ENCODE measurements at regions not wholly inside any gene's neighbourhood (a gene's known extent, or its start where the extent isn't known, plus 50 kb on each side); places are given as distances from the start of the nearest gene placed in this dataset.

DNA sequence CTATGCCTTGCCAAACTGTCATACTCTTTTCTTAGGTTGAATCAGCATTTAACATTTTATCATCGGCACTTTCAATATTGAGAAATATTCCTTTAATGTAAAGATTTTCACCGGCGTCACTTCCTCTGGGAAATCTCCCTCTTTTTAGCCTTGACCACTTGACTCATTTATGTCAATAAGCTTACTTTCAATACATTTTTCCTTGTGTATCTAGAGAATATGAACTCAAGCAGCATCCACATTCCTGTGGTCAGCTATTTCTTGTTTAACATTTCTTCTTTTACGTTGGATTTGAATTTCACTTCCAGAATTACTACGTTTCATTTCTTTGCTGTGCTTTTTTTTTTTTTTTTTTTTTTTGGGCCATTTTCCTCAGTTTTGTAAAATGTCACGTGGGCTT, 271.2 kb upstream of the HTR2A start:
- Mint-ChIP-seq H3K4me1 (peaks cover 4 to 11% of the 10 kb centered on the region in 2 experiments; a peak in 3 of 4 replicates), H3K27me3 (ENCODE audit: low read depth) (no peaks in the 10 kb centered on the region), H3K4me3 (no peak overlapping the region), H3K36me3 (ENCODE audit: insufficient read depth in 1 of 3, low read depth in 3 of 3) (no peaks in the 10 kb centered on the region), H3K27ac (no peak overlapping the region), H3K9me3 (no peaks in the 10 kb centered on the region)
- Histone ChIP-seq H3K79me2 (ENCODE audit: insufficient read depth, low read length) (no peaks in the 10 kb centered on the region), H3K23ac (ENCODE audit: insufficient read length, low read depth, low read length) (no peak overlapping the region), H3K9me3 (ENCODE audit: control insufficient read depth, low read depth, low read length) (no peaks in the 10 kb centered on the region), H2BK20ac (ENCODE audit: low read depth, low read length, poor library complexity, severe bottlenecking) (no peak overlapping the region), H3T11ph (ENCODE audit: low read length) (no peak overlapping the region), H4K20me1 (ENCODE audit: control insufficient read depth, insufficient read depth, insufficient read length) (no peaks in the 10 kb centered on the region), H3K4me1 (ENCODE audit: insufficient read depth, low read length) (0 out of 2 replicates have a peak, but pooled peaks cover 2% of the 10 kb centered on the region), H3K27ac (ENCODE audit: insufficient read length, low read depth, low read length) (no peak overlapping the region), H3K18ac (ENCODE audit: insufficient read length, low read depth, low read length) (no peak overlapping the region), H4K8ac (replicated peaks; ENCODE audit: insufficient read length, low read depth, low read length) (no peak overlapping the region), H4K5ac (ENCODE audit: insufficient read length, low read depth, low read length) (no peak overlapping the region), H3K23me2 (ENCODE audit: insufficient read length, low read depth, low read length, poor library complexity, severe bottlenecking) (peaks cover 2% of the 10 kb centered on the region), H3K4me2 (ENCODE audit: insufficient read depth, insufficient read length, low read length) (no peak overlapping the region), H2AFZ (ENCODE audit: low read length) (no peak overlapping the region), H3K4ac (ENCODE audit: low read depth, low read length) (no peak overlapping the region), H2AK5ac (ENCODE audit: insufficient read length, low read length) (no peak overlapping the region), H2BK12ac (ENCODE audit: insufficient read length, low read depth, low read length) (no peak overlapping the region), H2BK15ac (ENCODE audit: low read depth, low read length) (no peak overlapping the region), H4K91ac (ENCODE audit: insufficient read length, low read depth, low read length) (no peak overlapping the region), H3K56ac (ENCODE audit: insufficient read length, low read depth, low read length) (no peak overlapping the region), H3K27me3 (ENCODE audit: insufficient read depth, low read length) (no peaks in the 10 kb centered on the region), H3K79me1 (ENCODE audit: insufficient read depth, low read depth, low read length, poor library complexity, severe bottlenecking) (no peaks in the 10 kb centered on the region), H3K14ac (ENCODE audit: insufficient read depth, low read length) (no peak overlapping the region), H3K9ac (ENCODE audit: extremely low read depth, insufficient read length, low read length) (no peak overlapping the region), H2BK120ac (ENCODE audit: low read depth, low read length, poor library complexity, severe bottlenecking) (no peak overlapping the region), H2BK5ac (ENCODE audit: insufficient read length, low read length) (no peak overlapping the region)
- DNase-seq = no peak
- no CpG with 5 or more reads among the region's 6 CpGs for WGBS (ENCODE audit: extremely low coverage, insufficient read length, low lambda C conversion rate)
- TF ChIP-seq, protein P1, sequence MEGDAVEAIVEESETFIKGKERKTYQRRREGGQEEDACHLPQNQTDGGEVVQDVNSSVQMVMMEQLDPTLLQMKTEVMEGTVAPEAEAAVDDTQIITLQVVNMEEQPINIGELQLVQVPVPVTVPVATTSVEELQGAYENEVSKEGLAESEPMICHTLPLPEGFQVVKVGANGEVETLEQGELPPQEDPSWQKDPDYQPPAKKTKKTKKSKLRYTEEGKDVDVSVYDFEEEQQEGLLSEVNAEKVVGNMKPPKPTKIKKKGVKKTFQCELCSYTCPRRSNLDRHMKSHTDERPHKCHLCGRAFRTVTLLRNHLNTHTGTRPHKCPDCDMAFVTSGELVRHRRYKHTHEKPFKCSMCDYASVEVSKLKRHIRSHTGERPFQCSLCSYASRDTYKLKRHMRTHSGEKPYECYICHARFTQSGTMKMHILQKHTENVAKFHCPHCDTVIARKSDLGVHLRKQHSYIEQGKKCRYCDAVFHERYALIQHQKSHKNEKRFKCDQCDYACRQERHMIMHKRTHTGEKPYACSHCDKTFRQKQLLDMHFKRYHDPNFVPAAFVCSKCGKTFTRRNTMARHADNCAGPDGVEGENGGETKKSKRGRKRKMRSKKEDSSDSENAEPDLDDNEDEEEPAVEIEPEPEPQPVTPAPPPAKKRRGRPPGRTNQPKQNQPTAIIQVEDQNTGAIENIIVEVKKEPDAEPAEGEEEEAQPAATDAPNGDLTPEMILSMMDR (conservative IDR thresholded peaks at IDR 0.05) = no peak

Measured in H9 (cell line).